Left ventricle myocardium superior (tissue), 1 donor: ENCODE measurements at regions not wholly inside any gene's neighbourhood (a gene's known extent, or its start where the extent isn't known, plus 50 kb on each side); places are given as distances from the start of the nearest gene placed in this dataset.
"Not testable (repeated sequence)": the region's sequence is repeated elsewhere in the genome, so short reads cannot be mapped to it uniquely, and the experiment has no call there.

Experiments
- ATAC-seq: fragments of 200-7000 bp; cut with Tn5 transposase; one replicate; pipeline ENCODE4 v1.9.1; 2020; ENCODE audit warnings: mild to moderate bottlenecking, moderate library complexity
- DNase-seq: peaks from one replicate; pipeline ENCODE4 v3.0.0-alpha.2; 2020
- intact Hi-C: fragments of 100-400 bp; cut with micrococcal nuclease; formaldehyde crosslinking; loops from one replicate; pipeline ENCODE4 v1.11.0; 2022
- donor health status: DM: no; HTN: yes; CAD: no; lungs with severe emphysema.

GRCh38 chr2:195092341-195092740, 564.7 kb upstream of the SLC39A10 start:
- DNase-seq (no peak), ATAC-seq (no peak)
- intact Hi-C loops, result no loop called here

- intact Hi-C loops, ATAC-seq, DNase-seq: not testable (repeated sequence)
Measured at GRCh38 chr2:195072806-195073205, 584.2 kb upstream of the SLC39A10 start.

GRCh38 chr2:195057001-195057400, 600.0 kb upstream of the SLC39A10 start:
- no peak for ATAC-seq
- intact Hi-C loops, result no loop called here
- no peak for DNase-seq

GRCh38 chr2:195055996-195056395, 601.0 kb upstream of the SLC39A10 start:
- no peak for DNase-seq
- intact Hi-C loops, result no loop called here
- no peak for ATAC-seq

GRCh38 chr2:195051401-195051800, 605.6 kb upstream of the SLC39A10 start:
- ATAC-seq (no peak), DNase-seq (no peak)
- intact Hi-C loops, result no loop called here

- intact Hi-C loops, result no loop called here
- DNase-seq, result no peak
- ATAC-seq, result no peak
Measured at GRCh38 chr2:195049372-195050031, 607.5 kb upstream of the SLC39A10 start.

- intact Hi-C loops, result no loop called here
- no peak for ATAC-seq
Measured at GRCh38 chr2:195047955-195048354, 609.1 kb upstream of the SLC39A10 start.

GRCh38 chr2:195044801-195045200, 612.2 kb upstream of the SLC39A10 start:
- no peak for ATAC-seq
- intact Hi-C loops, result no loop called here
- no peak for DNase-seq

More at GRCh38 chr2:195047955-195048354, 609.1 kb upstream of the SLC39A10 start:
- no peak for DNase-seq

GRCh38 chr2:195038153-195038552, 618.9 kb upstream of the SLC39A10 start:
- ATAC-seq (no peak), DNase-seq (no peak)
- intact Hi-C loops, result no loop called here

GRCh38 chr2:195037045-195037444, 620.0 kb upstream of the SLC39A10 start:
- intact Hi-C loops, result no loop called here
- no peak for ATAC-seq
- DNase-seq, result no peak

- no peak for DNase-seq
- intact Hi-C loops, result no loop called here
- no peak for ATAC-seq
Measured at GRCh38 chr2:195031411-195031810, 625.6 kb upstream of the SLC39A10 start.

GRCh38 chr2:195029804-195030654, 627.0 kb upstream of the SLC39A10 start:
- DNase-seq, result no peak
- no peak for ATAC-seq
- intact Hi-C loops, result no loop called here

GRCh38 chr2:195027947-195028346, 629.1 kb upstream of the SLC39A10 start:
- DNase-seq (no peak), ATAC-seq (no peak)
- intact Hi-C loops, result no loop called here

- ATAC-seq (no peak), DNase-seq (no peak)
- intact Hi-C loops, result no loop called here
Measured at GRCh38 chr2:195026261-195026660, 630.8 kb upstream of the SLC39A10 start.

- ATAC-seq, result no peak
- intact Hi-C loops, result no loop called here
- DNase-seq, result no peak
Measured at GRCh38 chr2:195022508-195022830, 634.6 kb upstream of the SLC39A10 start.

GRCh38 chr2:195021711-195022507, 635.1 kb upstream of the SLC39A10 start:
- DNase-seq (no peak), ATAC-seq (no peak)
- intact Hi-C loops, result no loop called here

- DNase-seq (no peak), ATAC-seq (no peak)
- intact Hi-C loops, result no loop called here
Measured at GRCh38 chr2:195018462-195018861, 638.6 kb upstream of the SLC39A10 start.

- ATAC-seq (no peak), DNase-seq (no peak)
- intact Hi-C loops, result no loop called here
Measured at GRCh38 chr2:195017890-195018289, 639.1 kb upstream of the SLC39A10 start.

GRCh38 chr2:195016841-195017240, 640.2 kb upstream of the SLC39A10 start:
- DNase-seq, result no peak
- no peak for ATAC-seq
- intact Hi-C loops, result no loop called here

GRCh38 chr2:195009202-195009601, 647.8 kb upstream of the SLC39A10 start:
- no peak for DNase-seq
- intact Hi-C loops, result no loop called here
- no peak for ATAC-seq
